DOHH2 (cell line): ENCODE measurements at regions not wholly inside any gene's neighbourhood (a gene's known extent, or its start where the extent isn't known, plus 50 kb on each side); places are given as distances from the start of the nearest gene placed in this dataset.

Source experiments
- H3F3A ChIP-seq: fragments of 200-600 bp; sonication (generic), shearing (Covaris generic); 2 replicates; pipeline ENCODE4 v1.6.0; 2016; ENCODE audit warnings: antibody characterized with exemption, mild to moderate bottlenecking; ENCODE audit not compliant: control insufficient read depth, insufficient read depth
- H3K27ac ChIP-seq: fragments of 200-600 bp; sonication (generic); 2 replicates; pipeline ENCODE4 v1.5.1; 2014; ENCODE audit warnings: low read depth, mild to moderate bottlenecking, low read length, moderate library complexity
- H3K27me3 ChIP-seq: fragments of 200-600 bp; sonication (generic); 2 replicates; pipeline ENCODE4 v1.6.1; 2014; ENCODE audit warnings: mild to moderate bottlenecking, low read length, mixed read lengths; ENCODE audit not compliant: control insufficient read depth
- H3K36me3 ChIP-seq: fragments of 200-600 bp; sonication (generic); 2 replicates; pipeline ENCODE4 v1.6.1; 2014; ENCODE audit warnings: mild to moderate bottlenecking, low read length, moderate library complexity, mixed read lengths; ENCODE audit not compliant: control insufficient read depth
- H3K4me1 ChIP-seq: fragments of 200-600 bp; sonication (generic); 2 replicates; pipeline ENCODE4 v1.6.1; 2014; ENCODE audit warnings: mild to moderate bottlenecking, low read length, mixed read lengths; ENCODE audit not compliant: control insufficient read depth
- H3K4me2 ChIP-seq: fragments of 200-600 bp; sonication (generic); 2 replicates; pipeline ENCODE4 v1.6.0; 2014; ENCODE audit warnings: mild to moderate bottlenecking, low read length, moderate library complexity
- H3K4me3 ChIP-seq: fragments of 200-600 bp; sonication (generic); 2 replicates; pipeline ENCODE4 v1.5.1; 2014; ENCODE audit warnings: mild to moderate bottlenecking, low read length, mixed read lengths
- H3K79me2 ChIP-seq: fragments of 200-600 bp; sonication (generic); 2 replicates; pipeline ENCODE4 v1.6.1; 2014; ENCODE audit warnings: mild to moderate bottlenecking, low read length, mixed read lengths; ENCODE audit not compliant: control insufficient read depth
- H3K9me2 ChIP-seq: fragments of 200-600 bp; sonication (generic); replicated peaks from 2 replicates; pipeline ENCODE4 v1.6.1; 2014; ENCODE audit warnings: mild to moderate bottlenecking, low read length, mixed read lengths; ENCODE audit not compliant: control insufficient read depth
- H3K9me3 ChIP-seq: fragments of 200-600 bp; sonication (generic); 2 replicates; pipeline ENCODE4 v1.6.1; 2014; ENCODE audit warnings: antibody characterized with exemption, low read length, mixed read lengths; ENCODE audit not compliant: control insufficient read depth, insufficient read depth
- H4K20me1 ChIP-seq: fragments of 200-600 bp; sonication (generic); 2 replicates; pipeline ENCODE4 v1.6.0; 2014; ENCODE audit warnings: low read depth, mild to moderate bottlenecking, antibody characterized with exemption, low read length, moderate library complexity; ENCODE audit not compliant: control insufficient read depth, insufficient read depth
- EZH2phosphoT487 ChIP-seq: fragments of 200-600 bp; sonication (generic); IDR thresholded peaks from 2 replicates; pipeline ENCODE4 v1.6.1; 2017; ENCODE audit warnings: borderline replicate concordance, mild to moderate bottlenecking, antibody characterized with exemption, low read length, moderate library complexity, mixed read lengths
- TF ChIP-seq, protein P1 (sequence below): fragments of 200-600 bp; sonication (generic); IDR thresholded peaks from one replicate; pipeline ENCODE4 v1.5.1; 2014; ENCODE audit warnings: antibody characterized with exemption, mild to moderate bottlenecking, low read depth, low read length; ENCODE audit not compliant: poor library complexity, severe bottlenecking

DNA sequence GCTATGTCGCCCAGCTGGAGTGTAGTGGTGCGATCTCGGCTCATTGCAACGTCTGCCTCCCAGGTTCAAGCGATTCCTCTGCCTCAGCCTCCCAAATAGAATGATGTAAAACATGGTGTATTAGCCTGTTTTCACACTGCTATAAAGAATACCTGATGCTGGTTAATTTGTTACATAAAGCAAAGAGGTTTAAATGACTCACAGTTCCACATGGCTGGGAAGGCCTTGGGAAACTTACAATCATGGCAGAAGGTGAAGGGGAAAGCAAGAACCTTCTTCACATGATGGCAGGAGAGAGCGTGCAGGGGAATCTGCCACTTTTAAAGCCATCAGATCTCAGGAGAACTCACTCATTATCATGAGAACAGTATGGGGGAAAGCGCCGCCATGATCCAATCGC, 1191.8 kb downstream of the ARAP2 start:
- Histone ChIP-seq H3K36me3 (no peaks in the 10 kb centered on the region), H3K27ac (no peak overlapping the region), H4K20me1 (no peaks in the 10 kb centered on the region), H3F3A (no peaks in the 10 kb centered on the region), H3K4me1 (no peaks in the 10 kb centered on the region), H3K79me2 (no peaks in the 10 kb centered on the region), H3K9me2 (no peaks in the 10 kb centered on the region), H3K27me3 (no peaks in the 10 kb centered on the region), H3K4me3 (no peak overlapping the region), H3K9me3 (no peaks in the 10 kb centered on the region), H3K4me2 (no peak overlapping the region)
- no peak for TF ChIP-seq EZH2phosphoT487
- TF ChIP-seq, protein P1, sequence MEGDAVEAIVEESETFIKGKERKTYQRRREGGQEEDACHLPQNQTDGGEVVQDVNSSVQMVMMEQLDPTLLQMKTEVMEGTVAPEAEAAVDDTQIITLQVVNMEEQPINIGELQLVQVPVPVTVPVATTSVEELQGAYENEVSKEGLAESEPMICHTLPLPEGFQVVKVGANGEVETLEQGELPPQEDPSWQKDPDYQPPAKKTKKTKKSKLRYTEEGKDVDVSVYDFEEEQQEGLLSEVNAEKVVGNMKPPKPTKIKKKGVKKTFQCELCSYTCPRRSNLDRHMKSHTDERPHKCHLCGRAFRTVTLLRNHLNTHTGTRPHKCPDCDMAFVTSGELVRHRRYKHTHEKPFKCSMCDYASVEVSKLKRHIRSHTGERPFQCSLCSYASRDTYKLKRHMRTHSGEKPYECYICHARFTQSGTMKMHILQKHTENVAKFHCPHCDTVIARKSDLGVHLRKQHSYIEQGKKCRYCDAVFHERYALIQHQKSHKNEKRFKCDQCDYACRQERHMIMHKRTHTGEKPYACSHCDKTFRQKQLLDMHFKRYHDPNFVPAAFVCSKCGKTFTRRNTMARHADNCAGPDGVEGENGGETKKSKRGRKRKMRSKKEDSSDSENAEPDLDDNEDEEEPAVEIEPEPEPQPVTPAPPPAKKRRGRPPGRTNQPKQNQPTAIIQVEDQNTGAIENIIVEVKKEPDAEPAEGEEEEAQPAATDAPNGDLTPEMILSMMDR, result no peak

DNA sequence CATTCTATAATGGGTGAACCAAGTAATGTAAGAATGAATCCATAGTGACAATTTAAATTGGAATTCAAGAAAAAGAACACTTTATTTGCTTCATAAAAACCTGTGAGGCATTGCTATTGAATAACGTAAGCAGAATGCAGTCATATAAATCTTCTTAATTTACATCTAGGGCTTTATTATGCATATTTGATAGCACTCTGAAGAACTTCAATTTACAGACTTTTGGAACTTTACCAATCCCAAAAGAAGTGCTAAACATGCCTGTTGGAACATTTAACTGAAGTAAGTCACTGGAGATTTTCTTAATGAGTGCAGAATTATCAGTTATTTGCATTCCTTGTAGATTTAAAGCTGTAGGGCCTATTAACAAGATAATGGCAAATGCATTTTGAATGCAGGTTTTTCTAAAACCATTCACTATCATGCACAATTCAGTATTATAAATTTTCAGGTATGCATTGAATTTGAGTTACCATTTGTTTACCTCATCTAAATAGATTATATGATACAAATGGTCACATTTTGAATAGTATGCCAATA, 1181.2 kb downstream of the ARAP2 start:
- Histone ChIP-seq H3K9me3 (no peaks in the 10 kb centered on the region), H3K79me2 (no peaks in the 10 kb centered on the region), H3K27me3 (no peaks in the 10 kb centered on the region), H3K27ac (no peak overlapping the region), H3F3A (no peaks in the 10 kb centered on the region), H3K4me2 (no peak overlapping the region), H3K4me1 (no peaks in the 10 kb centered on the region), H3K36me3 (no peaks in the 10 kb centered on the region), H3K9me2 (no peaks in the 10 kb centered on the region), H3K4me3 (no peak overlapping the region), H4K20me1 (no peaks in the 10 kb centered on the region)
- TF ChIP-seq, protein P1, result no peak
- no peak for TF ChIP-seq EZH2phosphoT487

DNA sequence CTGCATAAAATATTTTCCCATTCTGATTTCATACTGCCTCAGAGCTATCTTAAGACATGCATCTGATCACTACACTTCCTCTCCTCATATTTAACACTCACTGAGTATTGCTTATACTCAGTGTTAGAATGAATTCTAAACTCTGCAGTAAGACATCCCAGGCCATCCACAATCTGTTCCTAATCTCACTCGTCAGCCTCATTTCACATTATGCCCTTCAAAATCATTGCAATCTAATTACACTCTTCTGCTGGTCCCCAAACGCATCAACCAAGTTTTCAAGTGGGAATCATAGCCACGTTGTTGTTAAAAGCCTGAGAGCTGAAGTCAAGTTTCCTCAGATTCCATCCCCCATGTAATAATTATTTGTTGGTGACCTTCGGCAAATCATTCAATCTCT, 1177.9 kb downstream of the ARAP2 start:
- no peaks in the 10 kb centered on the region for H4K20me1 ChIP-seq
- H3K4me3 ChIP-seq, result no peak overlapping the region
- no peak overlapping the region for H3K4me2 ChIP-seq
- no peak overlapping the region for H3K27ac ChIP-seq
- no peaks in the 10 kb centered on the region for H3K36me3 ChIP-seq
- H3K27me3 ChIP-seq, result no peaks in the 10 kb centered on the region
- H3K9me3 ChIP-seq, result no peaks in the 10 kb centered on the region
- no peaks in the 10 kb centered on the region for H3F3A ChIP-seq
- H3K79me2 ChIP-seq, result no peaks in the 10 kb centered on the region
- TF ChIP-seq EZH2phosphoT487, result no peak
- TF ChIP-seq, protein P1, result no peak
- no peaks in the 10 kb centered on the region for H3K9me2 ChIP-seq
- no peaks in the 10 kb centered on the region for H3K4me1 ChIP-seq
